ENCODE measurements at regions not wholly inside any gene's neighbourhood (a gene's known extent, or its start where the extent isn't known, plus 50 kb on each side); places are given as distances from the start of the nearest gene placed in this dataset.

GRCh38 chr6:112744827-112745226, 397.7 kb downstream of the RFPL4B start:
- no peak for DNase-seq

DNA sequence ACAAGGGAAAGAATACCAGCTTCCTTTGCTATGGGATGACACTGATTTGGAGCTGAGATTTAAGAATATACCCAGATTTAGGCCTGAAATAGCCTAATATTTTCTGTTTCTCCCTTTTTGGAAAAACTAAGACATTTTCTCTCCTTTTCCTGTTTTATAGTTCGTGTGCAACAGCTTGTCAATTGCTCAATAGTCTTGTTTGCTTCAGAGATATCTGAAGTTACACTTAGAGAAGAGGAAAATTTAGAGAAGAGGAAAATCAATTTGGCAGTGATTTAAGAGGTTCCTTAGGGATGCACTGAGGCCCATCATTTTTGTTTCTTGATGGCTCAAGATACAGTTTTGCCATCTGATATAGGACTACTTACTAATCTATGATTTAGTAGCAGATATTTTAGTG, 398.6 kb downstream of the RFPL4B start:
- no peak for DNase-seq

GRCh38 chr6:112749673-112750072, 402.5 kb downstream of the RFPL4B start:
- no peak for DNase-seq

DNA sequence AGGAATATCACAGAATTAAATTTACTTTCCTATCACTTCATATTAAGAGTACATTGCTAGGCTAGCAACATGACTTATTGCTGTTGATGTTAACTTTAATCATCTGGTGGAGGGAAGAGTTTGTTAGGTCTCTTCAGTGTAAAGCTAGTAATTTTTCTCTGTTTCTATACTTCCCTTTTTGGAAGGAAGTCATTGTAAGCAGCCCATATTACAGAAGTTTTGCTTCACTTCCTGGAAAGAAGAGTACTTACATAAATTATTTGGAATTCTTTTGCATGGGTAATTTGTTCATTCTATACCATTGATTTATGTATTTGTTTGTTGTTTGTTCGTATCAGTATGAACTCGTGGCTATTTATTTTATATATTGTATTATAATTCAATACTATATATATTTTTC, 405.2 kb downstream of the RFPL4B start:
- peak in 1 of 2 donors; percentile 13 for DNase-seq

- DNase-seq: no peak
Observed at GRCh38 chr6:112752791-112753190, 405.7 kb downstream of the RFPL4B start.

GRCh38 chr6:112760831-112761230, 413.7 kb downstream of the RFPL4B start:
- DNase-seq: no peak

DNA sequence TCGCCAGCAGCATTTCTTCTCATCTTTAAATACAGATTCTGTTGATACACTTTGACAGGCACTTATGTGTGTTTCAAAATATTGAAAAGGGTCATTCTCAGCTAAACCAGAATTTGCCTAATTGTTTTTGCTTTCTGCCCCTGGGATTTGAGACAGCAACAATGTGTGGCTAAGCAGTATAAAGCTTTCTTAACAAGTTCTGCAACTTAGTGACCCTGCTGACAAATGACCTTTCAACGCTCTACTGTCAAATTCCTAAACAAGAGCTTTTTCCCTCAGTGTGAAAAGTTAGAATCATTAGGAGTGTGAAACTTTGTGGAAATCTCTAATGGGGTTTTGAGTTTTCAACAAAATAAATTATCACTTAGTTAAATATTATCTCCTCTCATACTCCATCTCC, 414.6 kb downstream of the RFPL4B start:
- DNase-seq: no peak

DNA sequence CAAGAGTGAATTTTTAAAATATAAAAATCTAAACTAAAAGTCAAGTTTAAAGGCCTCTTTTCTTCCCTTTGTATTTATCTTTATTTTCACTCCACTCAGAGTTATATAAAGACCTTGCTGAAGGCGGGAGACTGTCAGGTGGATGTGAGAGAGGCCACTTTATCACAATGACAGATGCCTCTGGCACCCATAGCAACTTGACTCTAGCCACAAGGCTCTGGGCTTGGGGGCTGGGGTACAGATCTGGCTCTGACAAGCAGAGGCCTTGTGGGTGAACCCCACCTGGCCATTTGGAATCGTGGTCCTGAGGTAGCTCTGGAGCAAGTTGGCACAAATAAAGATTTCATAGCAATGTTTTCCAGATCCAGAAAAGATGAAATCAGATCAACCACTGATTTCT, 417.2 kb downstream of the RFPL4B start:
- DNase-seq: no peak

DNA sequence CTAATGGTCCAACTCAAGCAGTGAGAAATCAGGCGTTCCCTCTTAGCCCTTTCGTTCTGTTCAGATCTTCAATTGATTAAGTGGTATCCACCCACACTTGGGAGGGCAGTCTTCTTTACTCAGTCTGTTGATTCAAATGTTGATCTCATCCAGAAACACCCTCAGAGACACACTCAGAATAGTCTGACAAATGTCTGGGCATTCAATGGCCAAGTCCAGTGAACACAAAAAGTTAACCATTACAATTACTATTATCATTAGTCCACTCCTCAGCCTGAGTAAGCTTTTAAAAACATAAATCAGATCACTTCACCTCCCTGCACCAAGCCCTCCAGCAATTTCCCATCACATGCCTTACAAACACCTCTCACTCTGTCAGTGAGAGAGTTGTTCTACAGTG, 423.2 kb downstream of the RFPL4B start:
- DNase-seq: no peak

GRCh38 chr6:112773187-112773586, 426.1 kb downstream of the RFPL4B start:
- no peak for DNase-seq

- no peak for DNase-seq
Observed at GRCh38 chr6:112774319-112774718, 427.2 kb downstream of the RFPL4B start.

- peak; percentile 73 to 76 for DNase-seq
Observed at GRCh38 chr6:112780498-112781096, 433.5 kb downstream of the RFPL4B start.

- DNase-seq: no peak
Observed at GRCh38 chr6:112781241-112781640, 434.1 kb downstream of the RFPL4B start.

DNA sequence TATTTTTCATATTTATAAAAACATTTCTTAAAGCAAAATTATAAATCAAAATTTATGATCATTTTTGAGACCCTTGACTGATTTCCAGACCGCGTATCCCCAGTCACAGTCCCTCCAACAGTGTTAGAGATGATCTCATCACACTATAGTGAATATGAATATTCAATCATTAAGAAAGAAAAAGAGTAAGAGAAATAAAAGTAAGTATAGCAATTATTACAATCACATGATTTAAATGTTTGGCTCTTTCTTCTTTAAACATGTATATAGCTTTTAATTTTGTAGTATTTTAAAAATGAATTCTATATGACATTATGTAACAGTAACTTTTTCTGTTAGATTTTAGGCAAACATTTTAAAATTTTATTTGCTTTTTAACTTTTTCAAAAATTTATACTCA, 438.3 kb downstream of the RFPL4B start:
- DNase-seq: no peak

DNA sequence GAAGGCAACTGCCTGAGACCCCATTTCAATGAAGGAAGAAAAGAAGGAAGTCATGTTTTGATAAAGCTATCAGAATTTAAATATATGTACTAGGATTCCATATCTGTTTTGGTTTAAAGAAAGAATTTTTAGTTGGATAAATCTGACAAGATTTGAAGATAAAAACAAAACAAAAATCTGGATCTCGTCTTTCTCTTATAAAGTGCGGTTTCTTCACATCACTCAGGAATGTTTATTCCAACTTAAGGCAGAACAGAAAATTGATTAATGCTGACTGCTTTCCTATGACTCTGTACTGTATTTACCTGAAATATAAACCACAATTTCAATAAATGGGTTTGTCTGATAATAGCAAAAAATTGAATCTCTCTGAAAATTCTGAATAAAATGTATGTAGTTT, 439.7 kb downstream of the RFPL4B start:
- no peak for DNase-seq

- DNase-seq: no peak
Observed at GRCh38 chr6:112787371-112787770, 440.2 kb downstream of the RFPL4B start.

DNA sequence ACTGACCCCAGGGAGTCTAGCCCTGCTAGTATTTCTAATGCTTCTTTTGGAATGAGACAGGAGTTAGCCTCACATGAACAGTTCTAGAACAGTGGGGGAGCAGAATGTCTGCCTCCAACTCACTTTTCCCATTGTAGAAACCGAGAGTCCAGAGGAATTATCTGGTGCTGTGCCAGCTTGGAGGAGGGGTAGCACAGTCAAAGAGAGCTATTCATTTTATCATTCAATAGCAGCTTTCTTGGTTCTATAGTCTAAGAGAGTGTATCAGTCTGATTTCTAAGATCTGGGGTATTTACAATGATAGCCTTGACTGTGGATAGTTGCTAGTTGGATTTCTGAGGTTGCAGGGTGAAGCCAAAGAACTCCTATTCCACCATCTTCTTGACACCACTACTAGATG, 448.2 kb downstream of the RFPL4B start:
- DNase-seq: no peak

DNA sequence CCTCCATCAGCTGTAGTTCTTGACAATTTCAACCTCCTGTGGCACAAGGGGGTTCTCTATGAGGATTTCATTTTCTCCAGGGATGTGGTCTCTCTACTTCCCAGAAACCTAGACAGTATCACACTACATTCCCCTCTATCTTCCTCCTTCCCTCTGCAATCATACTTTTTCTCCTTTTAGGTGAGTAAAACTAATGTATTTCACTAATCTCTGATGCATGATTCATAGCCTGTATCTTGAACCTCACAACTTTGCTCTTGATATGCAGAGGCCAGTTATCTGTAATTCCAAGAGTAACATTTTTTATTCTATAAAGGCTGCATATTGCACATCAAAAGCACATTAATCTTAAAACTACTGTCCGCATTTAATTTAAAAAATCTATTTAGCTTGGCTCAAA, 449.6 kb downstream of the RFPL4B start:
- no peak for DNase-seq

DNA sequence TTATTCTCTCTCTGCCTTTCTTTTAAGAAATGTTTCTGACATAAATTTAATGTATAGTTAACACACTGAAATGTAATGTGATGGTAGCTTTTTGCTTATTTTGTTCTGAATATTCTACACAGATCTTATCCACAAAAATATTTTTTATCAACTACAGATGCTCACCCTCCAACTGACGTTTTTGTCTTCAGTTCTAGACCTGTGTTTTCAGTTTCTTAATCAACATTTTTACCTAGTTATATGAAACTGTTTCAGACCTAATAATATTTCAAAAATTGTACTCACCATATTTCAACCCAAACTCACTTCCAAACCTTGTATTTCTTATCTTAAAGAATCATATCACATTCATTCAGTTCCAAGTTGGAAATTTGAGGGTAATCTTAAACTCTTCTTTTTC, 452.8 kb downstream of the RFPL4B start:
- no peak for DNase-seq

- DNase-seq: no peak
Observed at GRCh38 chr6:112800439-112800838, 453.3 kb downstream of the RFPL4B start.

DNA sequence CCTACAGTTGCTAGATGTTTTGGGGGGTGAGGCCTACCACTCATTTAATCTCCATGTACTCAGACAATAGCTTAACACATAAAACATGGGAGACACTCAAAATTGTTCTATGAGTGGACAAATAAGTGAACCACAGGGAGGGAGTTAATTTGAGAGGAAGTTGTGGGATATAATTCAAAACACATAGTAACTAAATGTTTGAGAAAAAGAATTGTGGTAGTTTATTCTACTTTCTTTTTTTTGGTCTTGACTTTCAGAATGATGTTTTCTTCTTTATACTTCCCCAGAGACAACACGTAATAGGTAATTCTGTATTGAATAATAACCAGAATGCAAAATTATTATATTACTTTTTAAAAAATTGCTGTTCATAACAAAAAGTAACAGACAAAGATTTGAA, 453.8 kb downstream of the RFPL4B start:
- no peak for DNase-seq

- no peak for DNase-seq
Observed at GRCh38 chr6:112801468-112802080, 454.4 kb downstream of the RFPL4B start.

GRCh38 chr6:112802144-112802543, 455.0 kb downstream of the RFPL4B start:
- no peak for DNase-seq

- DNase-seq: no peak
Observed at GRCh38 chr6:112804638-112805330, 457.7 kb downstream of the RFPL4B start.

All from inflammatory macrophage (primary cell).